ENCODE measurements at regions not wholly inside any gene's neighbourhood (a gene's known extent, or its start where the extent isn't known, plus 50 kb on each side); places are given as distances from the start of the nearest gene placed in this dataset.
"Not testable (repeated sequence)": the region's sequence is repeated elsewhere in the genome, so short reads cannot be mapped to it uniquely, and the experiment has no call there.

DNA sequence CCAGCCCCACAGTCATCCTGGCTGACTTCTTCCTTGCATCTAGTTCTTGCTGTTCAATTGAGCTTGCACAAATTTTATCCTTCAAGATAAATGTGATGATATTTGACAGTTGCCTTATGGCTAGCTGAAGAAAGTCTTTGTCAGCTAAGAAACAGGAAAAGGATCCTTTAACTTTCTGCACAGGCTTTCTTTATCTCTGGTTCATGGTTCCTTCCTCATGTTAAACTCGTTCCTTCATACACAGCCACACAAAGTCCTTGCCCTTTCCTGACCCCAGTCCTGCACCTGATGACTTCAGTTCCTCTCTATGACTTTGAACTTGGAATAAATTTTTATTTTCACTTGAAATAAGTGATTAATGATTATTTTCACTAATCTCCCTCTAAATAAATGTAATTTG, 132.5 kb upstream of the PRSS3 start:
- Histone ChIP-seq H3K27ac (no peak overlapping the region), H3K4me3 (ENCODE audit: low read depth, low read length) (no peak overlapping the region), H3K36me3 (replicated peaks) (no peaks in the 10 kb centered on the region), H3K27me3 (replicated peaks) (peaks cover 2% of the 10 kb centered on the region)
- in situ Hi-C loops (cut with HindIII; ENCODE audit: low pct_ligation_motif_present, low sequenced_read_pairs) = no loop called here
- TF ChIP-seq, protein P1, sequence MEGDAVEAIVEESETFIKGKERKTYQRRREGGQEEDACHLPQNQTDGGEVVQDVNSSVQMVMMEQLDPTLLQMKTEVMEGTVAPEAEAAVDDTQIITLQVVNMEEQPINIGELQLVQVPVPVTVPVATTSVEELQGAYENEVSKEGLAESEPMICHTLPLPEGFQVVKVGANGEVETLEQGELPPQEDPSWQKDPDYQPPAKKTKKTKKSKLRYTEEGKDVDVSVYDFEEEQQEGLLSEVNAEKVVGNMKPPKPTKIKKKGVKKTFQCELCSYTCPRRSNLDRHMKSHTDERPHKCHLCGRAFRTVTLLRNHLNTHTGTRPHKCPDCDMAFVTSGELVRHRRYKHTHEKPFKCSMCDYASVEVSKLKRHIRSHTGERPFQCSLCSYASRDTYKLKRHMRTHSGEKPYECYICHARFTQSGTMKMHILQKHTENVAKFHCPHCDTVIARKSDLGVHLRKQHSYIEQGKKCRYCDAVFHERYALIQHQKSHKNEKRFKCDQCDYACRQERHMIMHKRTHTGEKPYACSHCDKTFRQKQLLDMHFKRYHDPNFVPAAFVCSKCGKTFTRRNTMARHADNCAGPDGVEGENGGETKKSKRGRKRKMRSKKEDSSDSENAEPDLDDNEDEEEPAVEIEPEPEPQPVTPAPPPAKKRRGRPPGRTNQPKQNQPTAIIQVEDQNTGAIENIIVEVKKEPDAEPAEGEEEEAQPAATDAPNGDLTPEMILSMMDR (IDR thresholded peaks at IDR 0.05; ENCODE audit: low read depth, low read length, missing control alignments) = no peak
- no peak for DNase-seq

DNA sequence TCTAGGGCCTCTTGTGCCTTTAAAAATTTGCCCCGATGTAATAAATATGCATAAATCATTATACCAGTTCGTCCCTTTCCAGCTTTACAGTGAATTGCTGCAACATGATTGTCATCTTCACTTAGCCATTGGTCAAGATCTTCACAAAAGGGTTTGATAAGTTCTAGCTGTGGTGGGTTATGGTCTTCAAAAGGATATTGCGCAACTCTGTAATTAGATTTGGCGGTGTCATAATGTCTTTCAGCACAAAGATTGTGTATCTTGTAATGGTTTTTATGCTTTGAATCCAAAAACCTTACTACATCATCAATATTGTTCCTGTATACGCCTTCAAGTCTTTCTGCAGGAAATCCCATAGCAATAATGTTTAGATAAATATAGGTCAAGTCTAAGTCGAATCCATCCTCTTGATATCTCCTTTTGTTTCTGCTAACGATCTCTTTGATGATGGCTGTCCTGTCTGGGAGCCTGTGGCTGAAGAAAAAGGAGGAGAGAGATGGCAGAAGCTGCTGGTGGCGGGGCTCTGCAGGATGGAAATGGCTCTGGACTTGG, 119.1 kb upstream of the PRSS3 start:
- H3K36me3 ChIP-seq (replicated peaks); in situ Hi-C loops (cut with HindIII; ENCODE audit: low pct_ligation_motif_present, low sequenced_read_pairs); H3K27ac ChIP-seq; H3K27me3 ChIP-seq (replicated peaks); DNase-seq: not testable (repeated sequence)
- H3K4me3 ChIP-seq (ENCODE audit: low read depth, low read length) = peak overlapping the region; percentile 53

DNA sequence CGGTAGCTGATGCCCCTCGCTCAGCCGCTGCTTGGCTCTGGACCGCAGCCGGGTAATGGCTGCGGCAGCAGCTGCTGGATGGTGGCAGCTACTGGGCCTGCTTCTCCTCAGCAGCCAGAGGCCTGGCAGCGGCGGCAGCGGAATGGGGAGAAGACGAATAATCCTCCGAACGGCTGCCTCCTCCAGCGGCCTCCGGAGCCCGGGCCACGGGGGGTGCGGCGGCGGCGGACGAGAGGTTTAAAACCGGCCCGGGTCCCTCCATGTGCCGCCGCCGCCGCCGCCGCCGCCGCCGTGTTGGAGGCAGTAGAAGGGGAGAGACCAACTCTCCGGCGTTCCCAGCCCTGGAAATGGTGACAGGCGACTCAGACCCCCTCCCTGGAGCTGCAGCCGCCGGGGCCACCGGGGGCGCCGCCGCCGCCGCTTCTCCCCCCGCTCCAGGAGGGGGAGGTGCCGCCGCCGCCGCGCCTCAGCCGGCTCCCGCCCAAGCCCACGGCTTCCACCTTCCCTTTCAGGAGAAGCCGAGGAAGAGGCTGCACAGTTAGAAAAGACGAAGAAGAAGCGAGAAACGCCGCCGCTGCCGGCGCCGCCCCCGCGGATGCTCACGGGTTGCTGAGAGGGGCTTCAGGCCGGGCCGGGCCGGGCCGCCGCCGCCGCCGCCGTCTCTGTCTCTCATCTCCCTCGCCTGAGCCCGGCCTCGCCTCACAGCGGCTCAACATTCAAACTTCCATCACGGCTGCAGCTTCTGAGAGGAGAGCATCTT, 118.4 kb upstream of the PRSS3 start:
- H3K36me3 ChIP-seq (replicated peaks) = no peaks in the 10 kb centered on the region
- H3K27ac ChIP-seq = no peak overlapping the region
- no peak for DNase-seq
- in situ Hi-C loops (cut with HindIII; ENCODE audit: low pct_ligation_motif_present, low sequenced_read_pairs) = no loop called here
- TF ChIP-seq, protein P1 (IDR thresholded peaks at IDR 0.05; ENCODE audit: low read depth, low read length, missing control alignments) = no peak
- H3K27me3 ChIP-seq (replicated peaks) = no peaks in the 10 kb centered on the region
- peak overlapping the region; percentile 53 for H3K4me3 ChIP-seq (ENCODE audit: low read depth, low read length)

DNA sequence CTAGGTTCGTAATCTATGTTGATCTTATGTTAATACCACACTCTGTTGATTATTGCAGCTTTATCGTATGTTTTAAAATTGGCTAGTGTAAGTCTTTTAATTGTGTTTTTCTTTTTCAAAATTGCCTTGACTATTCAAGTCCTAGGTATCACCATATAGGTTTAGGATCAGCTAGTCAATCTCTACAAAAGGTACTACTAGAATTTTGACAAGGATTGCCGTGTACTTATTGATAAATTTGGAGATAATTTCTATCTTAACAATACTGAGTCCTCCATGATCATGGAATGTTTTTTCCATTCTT, 117.9 kb upstream of the PRSS3 start:
- Histone ChIP-seq H3K27ac (no peak overlapping the region), H3K27me3 (replicated peaks) (no peaks in the 10 kb centered on the region), H3K36me3 (replicated peaks) (no peaks in the 10 kb centered on the region), H3K4me3 (ENCODE audit: low read depth, low read length) (peak overlapping the region; percentile 53)
- TF ChIP-seq, protein P1 (IDR thresholded peaks at IDR 0.05; ENCODE audit: low read depth, low read length, missing control alignments) = no peak
- in situ Hi-C loops (cut with HindIII; ENCODE audit: low pct_ligation_motif_present, low sequenced_read_pairs) = no loop called here
- DNase-seq = no peak

DNA sequence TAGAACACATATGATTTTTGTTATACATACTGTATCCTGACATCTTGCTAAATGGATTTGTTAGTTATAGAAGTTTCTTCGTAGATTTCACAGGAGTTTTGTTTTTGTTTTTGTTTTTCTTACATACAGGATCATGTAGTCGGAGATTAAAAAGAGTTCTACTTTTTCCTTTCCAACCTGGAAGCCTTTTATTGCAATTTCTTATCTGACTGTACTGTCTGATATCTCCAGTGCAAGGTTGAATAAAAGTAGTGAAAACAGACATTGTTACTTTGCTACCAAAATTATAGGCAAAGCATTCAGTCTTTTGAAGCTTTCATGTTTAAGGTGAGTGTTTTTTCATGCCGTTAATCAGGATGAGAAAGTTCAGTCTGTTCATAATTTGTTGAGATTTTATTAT, 117.4 kb upstream of the PRSS3 start:
- TF ChIP-seq, protein P1 (IDR thresholded peaks at IDR 0.05; ENCODE audit: low read depth, low read length, missing control alignments) = no peak
- no peak overlapping the region for H3K4me3 ChIP-seq (ENCODE audit: low read depth, low read length)
- no peaks in the 10 kb centered on the region for H3K27me3 ChIP-seq (replicated peaks)
- DNase-seq = no peak
- in situ Hi-C loops (cut with HindIII; ENCODE audit: low pct_ligation_motif_present, low sequenced_read_pairs) = no loop called here
- H3K36me3 ChIP-seq (replicated peaks) = no peaks in the 10 kb centered on the region
- no peak overlapping the region for H3K27ac ChIP-seq

DNA sequence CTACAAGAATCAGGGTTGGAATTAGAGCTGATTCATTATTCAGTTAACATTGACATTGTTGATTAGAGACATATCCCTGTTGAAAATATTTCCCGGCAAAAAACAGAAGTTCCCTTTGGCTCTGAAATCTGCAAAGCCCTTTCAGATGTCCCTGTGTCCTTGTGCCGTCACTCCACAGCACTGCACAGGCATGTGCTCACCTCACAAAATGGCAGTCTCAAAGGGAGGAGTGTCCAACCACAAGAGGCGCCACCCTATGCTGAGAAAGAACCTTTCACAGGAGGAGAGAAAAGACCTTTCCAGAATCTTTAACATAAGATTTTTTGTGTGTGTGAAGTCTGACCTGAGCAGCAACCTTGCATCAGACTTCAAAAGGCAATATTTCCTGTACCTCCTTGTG, 112.8 kb upstream of the PRSS3 start:
- in situ Hi-C loops (cut with HindIII; ENCODE audit: low pct_ligation_motif_present, low sequenced_read_pairs) = no loop called here
- no peaks in the 10 kb centered on the region for H3K27me3 ChIP-seq (replicated peaks)
- TF ChIP-seq, protein P1 (IDR thresholded peaks at IDR 0.05; ENCODE audit: low read depth, low read length, missing control alignments) = no peak

More for the DNA sequence above, 112.8 kb upstream of the PRSS3 start:
- Histone ChIP-seq H3K4me3 (ENCODE audit: low read depth, low read length) (no peak overlapping the region), H3K36me3 (replicated peaks) (no peaks in the 10 kb centered on the region), H3K27ac (no peak overlapping the region)
- no peak for DNase-seq

Data from brain microvascular endothelial cell (primary cell).